HEK293 (cell line): ENCODE measurements at regions not wholly inside any gene's neighbourhood (a gene's known extent, or its start where the extent isn't known, plus 50 kb on each side); places are given as distances from the start of the nearest gene placed in this dataset.

ENCODE experiments used
- CTCF ChIA-PET: fragments of 350-600 bp; formaldehyde crosslinking; extraction: SDS; loops from one replicate; lab custom pipeline; 2021; ENCODE audit warnings: antibody characterized with exemption; lab: Yijun Ruan, JAX
- POLR2A ChIA-PET: fragments of 300-600 bp; formaldehyde crosslinking; extraction: SDS; loops from one replicate; lab custom pipeline; 2020; ENCODE audit warnings: antibody characterized with exemption, inconsistent platforms; lab: Yijun Ruan, JAX
- H3K27ac ChIP-seq: fragments of 200-500 bp; sonication (Bioruptor generic); 2 replicates; pipeline ENCODE4 v1.5.1; 2014; ENCODE audit warnings: low read depth, low read length, control low read depth, inconsistent platforms; ENCODE audit errors: extremely low read depth
- H3K36me3 ChIP-seq, 2 experiments: fragments of 200-500 bp in 1 of 2; sonication (Bioruptor generic) in 1 of 2; 1 replicate in 1 of 2; 2 replicates in 1 of 2; pipeline ENCODE4 v1.5.1; 2014 to 2017; ENCODE audit warnings: inconsistent platforms in 2 of 2, low read length in 2 of 2; ENCODE audit not compliant: control insufficient read depth in 2 of 2, insufficient read depth in 1 of 2
- H3K4me1 ChIP-seq: fragments of 200-500 bp; sonication (Bioruptor generic); 2 replicates; pipeline ENCODE4 v1.5.1; 2014; ENCODE audit warnings: mild to moderate bottlenecking, low read length, inconsistent platforms; ENCODE audit not compliant: control insufficient read depth, insufficient read depth
- H3K4me3 ChIP-seq: 2 replicates; pipeline ENCODE4 v1.5.1; 2011; ENCODE audit warnings: low read depth, mild to moderate bottlenecking, control low read depth, low read length, moderate library complexity
- H3K9me3 ChIP-seq: fragments of 200-500 bp; sonication (Bioruptor generic); 2 replicates; pipeline ENCODE4 v1.5.1; 2014; ENCODE audit warnings: low read depth, low read length, inconsistent platforms; ENCODE audit not compliant: control insufficient read depth, insufficient read depth
- FEZF1 ChIP-seq: fragments of 450-650 bp; formaldehyde crosslinking; IDR thresholded peaks from 2 replicates; pipeline ENCODE4 v1.5.1; 2016; ENCODE audit warnings: missing biosample characterization, missing genetic modification characterization
- GFI1B ChIP-seq: fragments of 450-650 bp; formaldehyde crosslinking; IDR thresholded peaks from 2 replicates; pipeline ENCODE4 v1.5.1; 2016; ENCODE audit warnings: missing biosample characterization, missing genetic modification characterization
- KLF8 ChIP-seq: fragments of 450-650 bp; formaldehyde crosslinking; IDR thresholded peaks from 2 replicates; pipeline ENCODE4 v1.5.1; 2016; ENCODE audit warnings: missing biosample characterization, missing genetic modification characterization
- OSR2 ChIP-seq: fragments of 450-650 bp; formaldehyde crosslinking; IDR thresholded peaks from 2 replicates; pipeline ENCODE4 v1.5.1; 2016; ENCODE audit warnings: missing biosample characterization, missing genetic modification characterization
- PRDM1 ChIP-seq: fragments of 450-650 bp; formaldehyde crosslinking; IDR thresholded peaks from 2 replicates; pipeline ENCODE4; 2016; ENCODE audit warnings: missing biosample characterization, missing genetic modification characterization
- PRDM4 ChIP-seq: fragments of 450-650 bp; formaldehyde crosslinking; IDR thresholded peaks from 2 replicates; pipeline ENCODE4 v1.5.1; 2017; ENCODE audit warnings: missing biosample characterization, missing genetic modification characterization
- PRDM6 ChIP-seq: fragments of 450-650 bp; formaldehyde crosslinking; IDR thresholded peaks from 2 replicates; pipeline ENCODE4 v1.5.1; 2017; ENCODE audit warnings: missing biosample characterization, missing genetic modification characterization
- SP7 ChIP-seq: fragments of 450-650 bp; formaldehyde crosslinking; IDR thresholded peaks from 2 replicates; pipeline ENCODE4 v1.5.1; 2016; ENCODE audit warnings: missing biosample characterization, missing genetic modification characterization
- YY1 ChIP-seq: fragments of 450-650 bp; formaldehyde crosslinking; IDR thresholded peaks from 2 replicates; pipeline ENCODE4 v1.5.1; 2018; ENCODE audit warnings: missing biosample characterization, missing genetic modification characterization
- ZBTB1 ChIP-seq: fragments of 450-650 bp; formaldehyde crosslinking; IDR thresholded peaks from 2 replicates; pipeline ENCODE4 v1.5.1; 2016; ENCODE audit warnings: missing biosample characterization, missing genetic modification characterization
- ZNF18 ChIP-seq: fragments of 450-650 bp; formaldehyde crosslinking; IDR thresholded peaks from 2 replicates; pipeline ENCODE4 v1.5.1; 2016; ENCODE audit warnings: missing biosample characterization, missing genetic modification characterization
- ZNF2 ChIP-seq: fragments of 450-650 bp; formaldehyde crosslinking; IDR thresholded peaks from 2 replicates; pipeline ENCODE4 v1.5.1; 2016; ENCODE audit warnings: missing biosample characterization, missing genetic modification characterization
- ZNF214 ChIP-seq: fragments of 450-650 bp; formaldehyde crosslinking; IDR thresholded peaks from 2 replicates; pipeline ENCODE4 v1.5.1; 2017; ENCODE audit warnings: missing biosample characterization, mild to moderate bottlenecking, missing genetic modification characterization, borderline replicate concordance
- ZNF239 ChIP-seq: fragments of 450-650 bp; formaldehyde crosslinking; IDR thresholded peaks from 2 replicates; pipeline ENCODE4 v1.5.1; 2016; ENCODE audit warnings: missing biosample characterization, missing genetic modification characterization
- ZNF266 ChIP-seq: fragments of 450-650 bp; formaldehyde crosslinking; IDR thresholded peaks from 2 replicates; pipeline ENCODE4 v1.5.1; 2016; ENCODE audit warnings: missing biosample characterization, missing genetic modification characterization, low read depth
- ZNF280C ChIP-seq: fragments of 450-650 bp; formaldehyde crosslinking; IDR thresholded peaks from 2 replicates; pipeline ENCODE4 v1.5.1; 2016; ENCODE audit warnings: missing biosample characterization, missing genetic modification characterization
- ZNF362 ChIP-seq: fragments of 450-650 bp; formaldehyde crosslinking; IDR thresholded peaks from 2 replicates; pipeline ENCODE4 v1.5.1; 2016; ENCODE audit warnings: missing biosample characterization, missing genetic modification characterization
- ZNF366 ChIP-seq: fragments of 450-650 bp; formaldehyde crosslinking; conservative IDR thresholded peaks from 2 replicates; pipeline ENCODE4 v1.5.1; 2016; ENCODE audit warnings: missing biosample characterization, missing genetic modification characterization
- ZNF404 ChIP-seq: fragments of 450-650 bp; formaldehyde crosslinking; IDR thresholded peaks from 2 replicates; pipeline ENCODE4 v1.5.1; 2017; ENCODE audit warnings: missing biosample characterization, missing genetic modification characterization
- ZNF544 ChIP-seq: fragments of 450-650 bp; formaldehyde crosslinking; IDR thresholded peaks from 2 replicates; pipeline ENCODE4 v1.5.0; 2017; ENCODE audit warnings: missing biosample characterization, missing genetic modification characterization
- ZNF571 ChIP-seq: fragments of 450-650 bp; formaldehyde crosslinking; IDR thresholded peaks from 2 replicates; pipeline ENCODE4 v1.5.0; 2017; ENCODE audit warnings: missing biosample characterization, missing genetic modification characterization
- ZNF596 ChIP-seq: fragments of 450-650 bp; IDR thresholded peaks from 2 replicates; pipeline ENCODE4 v1.5.0; 2018; ENCODE audit warnings: missing biosample characterization, mild to moderate bottlenecking, missing genetic modification characterization, moderate library complexity
- ZNF626 ChIP-seq: fragments of 450-650 bp; sonication (Bioruptor Pico); formaldehyde crosslinking; IDR thresholded peaks from 2 replicates; pipeline ENCODE4 v1.5.1; 2018; ENCODE audit warnings: missing biosample characterization, missing genetic modification characterization, inconsistent platforms
- ZNF747 ChIP-seq: fragments of 450-650 bp; formaldehyde crosslinking; IDR thresholded peaks from 2 replicates; pipeline ENCODE4 v1.5.1; 2016; ENCODE audit warnings: missing biosample characterization, missing genetic modification characterization
- ZNF792 ChIP-seq: fragments of 450-650 bp; formaldehyde crosslinking; IDR thresholded peaks from 2 replicates; pipeline ENCODE4 v1.5.1; 2016; ENCODE audit warnings: missing biosample characterization, missing genetic modification characterization
- ZSCAN30 ChIP-seq: fragments of 450-650 bp; IDR thresholded peaks from 2 replicates; pipeline ENCODE4 v1.5.1; 2018; ENCODE audit warnings: missing biosample characterization, mild to moderate bottlenecking, missing genetic modification characterization, moderate library complexity

GRCh38 chr6:28646650-28647049, 121.0 kb downstream of the GPX5 start (continued):
- TF ChIP-seq ZNF571 (tag by site-specific recombination), result no peak
- TF ChIP-seq ZNF366, result peak; percentile 33
- TF ChIP-seq PRDM1 (tag by site-specific recombination), result 0 out of 2 replicates have a peak, but pooled peaks have one; percentile 7
- no peak for TF ChIP-seq ZNF792 (tag by site-specific recombination)
- no peak for TF ChIP-seq ZNF362 (tag by site-specific recombination)
- peak; percentile 79; the same call in 1 of the 2 replicates for TF ChIP-seq ZNF239
- 0 out of 2 replicates have a peak, but pooled peaks have one; percentile 26 for TF ChIP-seq GFI1B
- TF ChIP-seq FEZF1 (tag by site-specific recombination), result peak; percentile 21; the same call in 1 of the 2 replicates
- TF ChIP-seq ZNF18 (tag by site-specific recombination), result peak; percentile 60
- TF ChIP-seq KLF8 (tag by site-specific recombination), result 0 out of 2 replicates have a peak, but pooled peaks have one; percentile 43
- no peak for TF ChIP-seq YY1 (tag by site-specific recombination)

- ChIA-PET CTCF (interaction anchor here (0.6 to 1.5 kb wide), 6 partner anchors 14 to 106 kb away, joined by 3 to 6 read pairs (median 4); no protein-coding TSS in a partner anchor), POLR2A (interaction anchor here (1.3 to 2.7 kb wide), 4 partner anchors 13 to 62 kb away, joined by 3 to 12 read pairs (median 8); a partner anchor contains a TSS)
- Histone ChIP-seq H3K4me1 (peaks cover 21% of the 10 kb centered on the region), H3K36me3 (no peaks in the 10 kb centered on the region), H3K27ac (peak overlapping the region; percentile 72), H3K9me3 (no peaks in the 10 kb centered on the region), H3K4me3 (peak overlapping the region; percentile 58)
- peak; percentile 95 for TF ChIP-seq ZNF2
- TF ChIP-seq ZNF266 (tag by site-specific recombination), result no peak
- TF ChIP-seq OSR2 (tag by site-specific recombination), result peak; percentile 38; the same call in 1 of the 2 replicates
- peak; percentile 84 for TF ChIP-seq PRDM6
- no peak for TF ChIP-seq ZNF596 (tag by site-specific recombination)
- TF ChIP-seq ZNF544 (tag by site-specific recombination), result no peak
- TF ChIP-seq ZNF571 (tag by site-specific recombination), result no peak
- TF ChIP-seq PRDM4 (tag by site-specific recombination), result peak; percentile 68; the same call in 1 of the 2 replicates
- no peak for TF ChIP-seq ZNF214 (tag by site-specific recombination)
- TF ChIP-seq ZNF747, result no peak
- TF ChIP-seq ZBTB1 (tag by site-specific recombination), result no peak
- peak; percentile 81 for TF ChIP-seq ZSCAN30 (tag by site-specific recombination)
- TF ChIP-seq ZNF404, result no peak
- peak; percentile 85 for TF ChIP-seq SP7 (tag by site-specific recombination)
- no peak for TF ChIP-seq ZNF280C (tag by site-specific recombination)
- TF ChIP-seq ZNF626 (tag by site-specific recombination), result no peak
These were observed 122.6 kb downstream of the GPX5 start for GRCh38 chr6:28648035-28648877.
